ENCODE measurements at regions not wholly inside any gene's neighbourhood (a gene's known extent, or its start where the extent isn't known, plus 50 kb on each side); places are given as distances from the start of the nearest gene placed in this dataset.

DNA sequence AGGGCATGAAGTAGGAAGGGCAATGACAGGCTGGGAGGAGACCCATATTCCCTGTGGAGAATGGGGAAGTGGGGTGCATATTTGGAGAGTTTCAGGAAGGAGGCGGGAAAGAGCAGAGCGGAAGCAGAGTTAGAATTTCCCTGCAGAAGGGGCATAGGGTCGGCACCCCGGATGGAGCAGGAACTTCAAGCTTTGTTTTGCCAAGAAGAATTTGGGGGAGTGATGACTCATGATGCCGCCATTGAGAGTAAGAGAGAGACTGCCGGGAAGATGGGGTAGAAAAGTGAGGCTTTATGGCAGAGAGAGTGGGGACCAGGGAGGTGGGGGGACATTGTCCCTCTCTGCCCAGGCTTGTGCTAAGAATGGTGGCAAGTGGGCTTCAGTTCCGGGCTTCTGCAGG, 50.3 kb upstream of the EPB41L1 start:
- in situ Hi-C loops (cut with HindIII; ENCODE audit: low sequenced_read_pairs) = no loop called here
- TF ChIP-seq, protein P1, sequence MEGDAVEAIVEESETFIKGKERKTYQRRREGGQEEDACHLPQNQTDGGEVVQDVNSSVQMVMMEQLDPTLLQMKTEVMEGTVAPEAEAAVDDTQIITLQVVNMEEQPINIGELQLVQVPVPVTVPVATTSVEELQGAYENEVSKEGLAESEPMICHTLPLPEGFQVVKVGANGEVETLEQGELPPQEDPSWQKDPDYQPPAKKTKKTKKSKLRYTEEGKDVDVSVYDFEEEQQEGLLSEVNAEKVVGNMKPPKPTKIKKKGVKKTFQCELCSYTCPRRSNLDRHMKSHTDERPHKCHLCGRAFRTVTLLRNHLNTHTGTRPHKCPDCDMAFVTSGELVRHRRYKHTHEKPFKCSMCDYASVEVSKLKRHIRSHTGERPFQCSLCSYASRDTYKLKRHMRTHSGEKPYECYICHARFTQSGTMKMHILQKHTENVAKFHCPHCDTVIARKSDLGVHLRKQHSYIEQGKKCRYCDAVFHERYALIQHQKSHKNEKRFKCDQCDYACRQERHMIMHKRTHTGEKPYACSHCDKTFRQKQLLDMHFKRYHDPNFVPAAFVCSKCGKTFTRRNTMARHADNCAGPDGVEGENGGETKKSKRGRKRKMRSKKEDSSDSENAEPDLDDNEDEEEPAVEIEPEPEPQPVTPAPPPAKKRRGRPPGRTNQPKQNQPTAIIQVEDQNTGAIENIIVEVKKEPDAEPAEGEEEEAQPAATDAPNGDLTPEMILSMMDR (IDR thresholded peaks at IDR 0.05; ENCODE audit: low read depth, low read length, missing control alignments) = no peak

More for the DNA sequence above, 50.3 kb upstream of the EPB41L1 start:
- H3K4me3 ChIP-seq (ENCODE audit: low read depth, low read length) = no peak overlapping the region
- DNase-seq (ENCODE audit: low read depth) = no peak

Measured in astrocyte of the cerebellum (primary cell).